ENCODE measurements at regions not wholly inside any gene's neighbourhood (a gene's known extent, or its start where the extent isn't known, plus 50 kb on each side); places are given as distances from the start of the nearest gene placed in this dataset.
"Not testable (repeated sequence)": the region's sequence is repeated elsewhere in the genome, so short reads cannot be mapped to it uniquely, and the experiment has no call there.

DNA sequence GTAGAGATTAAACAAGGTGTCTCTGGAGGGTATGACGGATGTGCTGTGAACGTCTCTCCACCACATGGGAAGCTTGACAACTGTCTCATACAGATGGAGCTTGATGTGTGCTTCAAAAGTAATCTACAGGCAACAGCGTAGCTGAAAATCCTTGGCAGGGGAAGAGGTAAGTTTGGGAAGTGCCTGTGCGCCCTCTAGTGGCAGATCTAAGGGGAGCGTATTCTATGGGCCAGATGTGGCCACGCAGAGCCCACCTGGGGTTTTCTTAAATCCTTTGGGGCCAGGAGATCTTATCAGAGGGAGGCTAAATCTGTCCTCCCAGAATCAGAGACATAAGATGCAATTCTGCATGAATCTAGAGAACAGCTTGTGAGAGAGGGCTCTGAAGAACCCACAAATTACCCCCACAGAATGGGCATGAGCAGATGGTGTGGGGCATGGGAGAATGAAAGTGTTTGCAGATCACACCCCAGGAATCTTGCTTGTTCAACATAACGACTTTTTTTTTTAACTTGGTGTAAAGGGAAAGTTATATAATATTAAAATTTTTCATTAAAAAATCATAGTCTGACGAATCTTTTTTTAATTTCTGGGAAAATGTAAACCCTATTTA lies 91.2 kb upstream of the MPP7 start:
- peak; percentile 77 for DNase-seq

DNA sequence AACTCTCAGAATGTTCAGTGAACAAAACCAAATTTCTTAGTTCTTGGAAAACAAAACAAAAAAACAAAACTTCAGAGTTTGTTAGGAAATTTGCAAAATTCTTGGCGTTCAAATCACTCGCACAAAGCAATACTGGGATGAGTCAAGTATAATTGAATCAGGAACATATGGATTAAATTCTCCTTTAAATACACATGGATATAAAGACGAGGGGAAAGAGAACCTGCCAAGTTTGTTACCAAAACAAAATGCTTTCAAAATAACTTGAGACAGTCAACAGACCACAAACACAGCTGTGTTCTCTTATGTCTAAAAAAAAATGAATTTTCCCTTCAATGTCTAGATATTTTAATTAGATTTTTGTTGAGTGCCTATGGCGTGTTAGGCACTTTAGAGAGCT lies 93.5 kb upstream of the MPP7 start:
- DNase-seq, result no peak

GRCh38 chr10:28397229-28397628 lies 94.4 kb upstream of the MPP7 start:
- no peak for DNase-seq

DNA sequence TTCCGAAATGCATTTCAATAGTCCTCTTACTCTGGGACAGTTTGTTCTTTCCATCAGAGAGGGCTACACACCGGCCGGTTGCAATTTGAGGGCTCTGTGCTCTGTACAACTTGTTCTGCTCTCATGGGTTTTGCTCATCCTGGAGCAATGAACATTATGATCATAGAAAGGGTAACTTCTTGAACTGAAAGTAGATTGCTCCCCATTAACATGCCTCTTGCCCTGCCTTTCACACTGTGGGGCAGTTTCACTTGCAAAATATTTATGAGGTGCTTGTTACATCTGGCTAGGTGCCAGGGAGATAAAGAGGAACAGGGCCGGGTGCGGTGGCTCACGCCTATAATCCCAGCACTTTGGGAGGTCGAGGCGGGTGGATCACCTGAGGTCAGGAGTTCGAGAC lies 97.3 kb upstream of the MPP7 start:
- no peak for DNase-seq

- DNase-seq, result no peak
Observed at GRCh38 chr10:28400681-28401080, 97.8 kb upstream of the MPP7 start.

DNA sequence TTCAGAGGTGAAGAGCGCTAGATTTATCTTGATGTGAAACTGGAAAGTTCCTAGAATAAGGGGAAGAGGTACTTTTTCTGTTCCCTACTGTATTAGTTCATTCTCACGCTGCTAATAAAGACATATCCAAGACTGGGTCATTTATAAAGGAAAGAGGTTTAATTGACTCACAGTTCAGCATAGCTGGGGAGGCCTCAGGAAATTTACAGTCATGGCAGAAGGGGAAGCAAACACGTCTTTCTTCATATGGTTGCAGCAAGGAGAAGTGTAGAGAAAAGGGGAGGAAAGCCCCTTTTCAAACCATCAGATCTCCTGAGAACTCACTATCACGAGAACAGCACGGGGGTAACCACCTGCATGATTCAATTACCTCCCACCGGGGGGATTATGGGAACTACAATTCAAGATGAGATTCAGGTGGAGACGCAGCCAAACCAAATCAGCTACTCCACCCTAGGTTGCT lies 99.8 kb upstream of the MPP7 start:
- not testable (repeated sequence) for DNase-seq

DNA sequence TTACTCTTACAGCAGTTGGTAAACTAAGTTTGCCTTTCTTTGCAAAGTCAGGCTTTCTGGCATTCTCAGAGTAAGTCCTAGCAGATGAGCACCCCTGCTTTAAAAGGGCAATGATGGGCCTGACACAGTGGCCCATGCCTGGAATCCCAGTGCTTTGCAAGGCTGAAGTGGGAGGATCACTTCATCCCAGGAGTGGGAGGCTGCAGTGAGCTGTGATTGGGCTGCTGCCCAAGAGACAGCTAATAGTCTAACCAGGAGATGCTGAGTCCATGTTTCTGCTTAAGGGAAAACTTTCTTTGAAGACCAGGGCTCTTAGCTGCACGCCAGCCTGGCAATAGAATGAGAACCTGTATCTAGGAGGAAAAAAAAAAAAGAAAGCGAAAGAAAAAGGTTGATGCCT lies 100.2 kb upstream of the MPP7 start:
- DNase-seq, result no peak

- no peak for DNase-seq
Observed at GRCh38 chr10:28408237-28408777, 105.4 kb upstream of the MPP7 start.

DNA sequence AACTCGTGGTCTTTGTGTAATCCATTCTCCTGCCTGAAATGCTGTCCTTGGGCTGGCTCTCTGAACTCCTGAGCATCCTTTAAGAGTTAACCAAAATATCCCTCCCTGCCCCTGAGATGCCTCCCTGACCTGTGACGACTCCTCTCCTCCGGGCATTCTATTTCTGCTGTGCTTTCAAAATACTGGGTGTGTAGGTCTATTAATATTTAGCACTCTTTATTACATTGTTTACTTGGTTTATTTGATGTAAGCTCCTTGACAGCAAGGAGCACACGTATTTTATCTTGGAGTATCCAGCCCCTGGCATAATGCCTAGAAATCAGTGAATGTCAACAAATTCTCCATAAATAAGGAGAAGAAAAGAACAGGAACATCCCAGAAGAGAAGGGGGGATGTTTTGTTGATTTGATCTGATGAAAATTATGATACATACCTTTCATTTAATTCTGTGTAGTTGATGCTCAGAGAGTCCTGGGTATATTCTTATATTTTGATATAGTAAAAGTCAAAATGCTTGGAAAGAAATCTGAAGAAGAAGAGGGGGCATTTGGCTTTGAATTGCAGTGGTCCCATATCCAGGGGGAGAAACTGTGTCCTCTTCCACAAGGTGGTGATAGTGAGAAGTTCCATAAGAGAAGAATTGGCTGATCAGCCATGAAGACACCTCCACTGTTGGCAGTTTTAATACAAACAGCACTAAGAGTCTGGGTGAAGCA lies 107.7 kb upstream of the MPP7 start:
- no peak for DNase-seq

GRCh38 chr10:28411136-28411460 lies 108.2 kb upstream of the MPP7 start:
- no peak for DNase-seq

- no peak for DNase-seq
Observed at GRCh38 chr10:28411648-28412047, 108.8 kb upstream of the MPP7 start.

- DNase-seq, result no peak
Observed at GRCh38 chr10:28418069-28418468, 114.8 kb upstream of the WAC start.

GRCh38 chr10:28425422-28425821 lies 107.5 kb upstream of the WAC start:
- DNase-seq, result no peak

GRCh38 chr10:28426392-28427159 lies 106.3 kb upstream of the WAC start:
- DNase-seq, result no peak

GRCh38 chr10:28427376-28427775 lies 105.5 kb upstream of the WAC start:
- no peak for DNase-seq

GRCh38 chr10:28429045-28429444 lies 103.9 kb upstream of the WAC start:
- no peak for DNase-seq

DNA sequence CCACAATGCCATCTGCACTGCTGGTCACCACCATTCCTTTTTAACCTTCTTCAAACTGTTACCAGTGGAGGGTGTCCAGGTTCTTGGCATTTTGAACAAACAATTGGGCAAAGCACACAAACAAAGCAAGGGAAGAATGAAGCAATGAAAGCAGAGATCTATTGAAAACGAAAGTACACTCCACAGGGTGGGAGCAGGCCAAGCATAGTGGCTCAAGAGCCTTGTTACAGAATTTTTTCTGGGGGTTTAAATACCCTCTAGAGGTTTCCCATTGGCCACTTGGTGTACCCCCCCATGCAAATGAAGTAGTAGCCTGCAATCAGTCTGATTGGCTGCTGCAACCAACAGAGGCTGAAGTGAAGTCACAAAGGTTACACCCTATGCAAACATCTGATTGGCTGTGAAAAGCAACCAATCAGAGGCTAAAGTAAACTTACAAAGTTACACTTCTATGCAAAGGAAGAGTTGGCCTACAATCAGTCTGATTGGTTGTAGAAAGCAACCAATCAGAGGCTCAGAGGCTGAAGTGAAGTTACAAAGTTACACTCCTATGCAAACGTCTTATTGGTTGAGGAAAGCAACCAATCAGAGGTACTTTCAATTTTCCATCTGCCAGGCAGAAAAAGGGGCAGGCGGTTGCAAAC lies 103.2 kb upstream of the WAC start:
- DNase-seq, result no peak

- DNase-seq, result no peak
Observed at GRCh38 chr10:28431139-28431538, 101.8 kb upstream of the WAC start.

DNA sequence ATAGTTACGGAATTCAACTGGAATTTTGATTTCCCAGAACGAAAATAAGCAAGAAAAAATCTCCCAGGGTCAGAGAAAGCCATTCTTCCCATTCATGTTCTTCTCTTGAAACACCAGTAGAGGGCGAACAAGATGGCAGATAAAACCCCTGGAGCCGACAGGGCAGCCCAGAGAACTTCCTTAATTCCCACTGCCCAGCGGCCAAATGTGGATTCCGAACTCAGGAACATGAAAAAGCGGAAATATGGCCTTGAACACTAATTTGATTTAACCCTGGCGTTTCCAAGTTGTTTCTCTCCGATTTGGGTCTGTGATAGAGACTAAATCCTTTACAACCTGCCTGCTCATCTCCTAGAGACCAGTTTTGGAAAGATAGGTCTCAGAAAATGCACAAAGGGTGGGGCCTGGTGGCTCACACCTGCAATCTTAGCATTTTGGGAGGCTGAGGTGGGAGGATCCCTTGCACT lies 100.7 kb upstream of the WAC start:
- DNase-seq, result no peak

- DNase-seq, result no peak
Observed at GRCh38 chr10:28434063-28434462, 98.9 kb upstream of the WAC start.

GRCh38 chr10:28442403-28442802 lies 90.5 kb upstream of the WAC start:
- DNase-seq, result no peak

DNA sequence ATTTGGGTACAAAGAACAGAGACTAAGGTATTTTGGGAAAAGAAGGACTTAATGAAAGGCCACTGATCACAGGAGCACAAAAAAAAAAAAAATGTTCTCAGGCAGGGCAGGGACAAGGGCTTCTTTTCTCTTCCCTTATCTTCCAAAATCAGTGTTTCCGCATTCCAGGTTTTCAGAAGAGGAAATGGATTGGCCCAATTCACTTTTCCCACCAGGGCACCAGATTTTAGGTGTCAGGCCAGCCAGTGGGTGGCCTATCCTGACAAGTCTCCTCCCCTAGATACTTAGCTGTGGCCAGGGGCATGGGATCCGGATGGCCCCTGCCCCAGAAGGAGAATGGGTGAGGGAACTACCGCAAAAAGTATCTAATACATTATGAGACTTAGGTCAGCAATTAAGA lies 88.9 kb upstream of the WAC start:
- DNase-seq, result no peak

DNA sequence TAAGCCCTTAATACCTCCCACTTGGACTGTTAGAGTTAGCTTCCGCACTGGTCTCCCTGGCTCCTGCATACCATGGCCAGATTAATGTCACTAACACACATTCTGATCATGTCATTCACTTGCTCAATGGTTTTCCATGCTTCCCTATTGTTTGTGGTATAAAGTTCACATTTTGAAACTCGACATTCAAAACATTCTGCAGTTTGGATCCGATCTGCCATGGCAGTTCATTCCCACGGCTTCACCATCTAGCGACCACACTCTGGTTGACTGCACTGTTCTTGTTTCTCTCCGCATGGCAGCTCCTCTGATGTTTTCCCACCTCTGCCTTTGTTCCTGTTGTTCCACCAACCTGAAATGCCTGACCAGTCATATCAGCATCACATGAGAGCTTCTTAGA lies 87.4 kb upstream of the WAC start:
- no peak for DNase-seq

Measured in NCI-H524 treated with DMSO at 0.1 percent for 48 hours (cell line).